Fibroblast of villous mesenchyme (primary cell): ENCODE measurements at regions not wholly inside any gene's neighbourhood (a gene's known extent, or its start where the extent isn't known, plus 50 kb on each side); places are given as distances from the start of the nearest gene placed in this dataset.

ENCODE experiments used
- DNase-seq: peaks from one replicate; pipeline ENCODE4 v3.0.0-alpha.2; 2010; ENCODE audit warnings: low read depth
- H3K4me3 ChIP-seq: 2 replicates; pipeline ENCODE4 v1.5.1; 2011; ENCODE audit warnings: low read depth, mild to moderate bottlenecking, low read length
- CTCF ChIP-seq: IDR thresholded peaks from 2 replicates; pipeline ENCODE4 v1.5.1; 2012; ENCODE audit warnings: low read depth, mild to moderate bottlenecking, low read length; ENCODE audit not compliant: insufficient read depth

DNA sequence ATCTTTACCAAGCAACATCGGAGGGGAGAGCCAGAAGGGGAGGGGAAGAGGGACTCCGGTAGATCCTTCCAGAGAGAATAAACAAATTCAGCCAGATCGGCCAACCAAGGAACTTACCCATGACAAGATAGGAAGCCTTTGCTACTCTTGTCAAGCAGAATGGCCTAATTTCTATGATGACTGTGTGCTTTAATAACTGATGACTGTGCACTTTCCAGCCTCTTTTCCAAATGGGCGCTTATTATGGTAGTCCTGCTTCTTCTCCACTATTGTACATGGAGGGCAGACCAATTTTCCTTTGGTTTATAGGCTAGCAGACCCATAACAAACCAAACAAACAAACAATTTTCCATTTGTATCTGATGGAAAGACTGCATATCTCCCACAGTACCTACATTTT, 163.8 kb upstream of the RFX3 start:
- H3K4me3 ChIP-seq: no peak overlapping the region
- TF ChIP-seq CTCF: no peak
- no peak for DNase-seq

DNA sequence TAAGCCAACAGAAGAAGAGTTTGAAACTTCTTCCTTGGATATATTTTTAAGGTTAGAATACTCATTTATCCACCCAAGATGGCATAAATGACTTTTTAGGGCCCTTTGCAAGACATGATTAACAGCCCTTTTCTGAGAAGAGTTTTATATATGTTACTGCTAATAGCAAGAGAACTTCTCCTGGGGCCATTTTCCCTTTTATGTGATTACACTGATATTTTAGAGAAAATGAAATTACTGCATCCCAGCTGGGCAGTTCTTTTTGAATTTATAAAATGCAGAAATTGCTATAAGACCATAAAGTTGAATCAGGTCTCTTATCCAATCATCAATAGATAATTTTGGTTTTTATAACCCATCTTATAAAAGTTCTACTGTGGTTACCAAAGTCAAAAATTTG, 161.3 kb upstream of the RFX3 start:
- no peak for TF ChIP-seq CTCF
- no peak overlapping the region for H3K4me3 ChIP-seq
- DNase-seq: no peak

GRCh38 chr9:3682186-3682585, 156.4 kb upstream of the RFX3 start:
- TF ChIP-seq CTCF: no peak
- H3K4me3 ChIP-seq: no peak overlapping the region
- no peak for DNase-seq

GRCh38 chr9:3677541-3677940, 151.7 kb upstream of the RFX3 start:
- H3K4me3 ChIP-seq: no peak overlapping the region
- no peak for TF ChIP-seq CTCF
- DNase-seq: no peak

GRCh38 chr9:3676766-3677165, 151.0 kb upstream of the RFX3 start:
- TF ChIP-seq CTCF: no peak
- DNase-seq: no peak

GRCh38 chr9:3675946-3676345, 150.1 kb upstream of the RFX3 start:
- H3K4me3 ChIP-seq: no peak overlapping the region
- TF ChIP-seq CTCF: no peak
- DNase-seq: no peak

More at GRCh38 chr9:3676766-3677165, 151.0 kb upstream of the RFX3 start:
- no peak overlapping the region for H3K4me3 ChIP-seq

- DNase-seq: no peak
- H3K4me3 ChIP-seq: no peak overlapping the region
- TF ChIP-seq CTCF: no peak
Observed at GRCh38 chr9:3674561-3674960, 148.8 kb upstream of the RFX3 start.
